Neuronal stem cell (in vitro differentiated cells): ENCODE measurements at regions not wholly inside any gene's neighbourhood (a gene's known extent, or its start where the extent isn't known, plus 50 kb on each side); places are given as distances from the start of the nearest gene placed in this dataset.

Experiments
- DNase-seq: peaks from one replicate; pipeline ENCODE4 v3.0.0-alpha.2; 2013; ENCODE audit warnings: low spot score
- H2AFZ ChIP-seq: one replicate; pipeline ENCODE4 v1.6.1; 2013; ENCODE audit warnings: mild to moderate bottlenecking, low read length, inconsistent platforms
- H2AK5ac ChIP-seq: 2 replicates; pipeline ENCODE4 v1.6.1; 2013; ENCODE audit warnings: low read depth, mild to moderate bottlenecking, inconsistent platforms, low read length, moderate library complexity, mixed read lengths
- H2BK120ac ChIP-seq: 2 replicates; pipeline ENCODE4 v1.6.1; 2013; ENCODE audit warnings: low read depth, mild to moderate bottlenecking, inconsistent platforms, low read length, moderate library complexity, mixed read lengths
- H2BK12ac ChIP-seq: one replicate; pipeline ENCODE4 v1.6.1; 2013; ENCODE audit warnings: low read length, inconsistent platforms
- H2BK15ac ChIP-seq: 2 replicates; pipeline ENCODE4 v1.6.1; 2013; ENCODE audit warnings: mild to moderate bottlenecking, low read length, inconsistent platforms, mixed read lengths
- H2BK5ac ChIP-seq: one replicate; pipeline ENCODE4 v1.6.1; 2013; ENCODE audit warnings: inconsistent platforms, mild to moderate bottlenecking, low read length, moderate library complexity
- H3K14ac ChIP-seq: one replicate; pipeline ENCODE4 v1.6.1; 2013; ENCODE audit warnings: low read length, inconsistent platforms
- H3K18ac ChIP-seq: 2 replicates; pipeline ENCODE4 v1.6.1; 2013; ENCODE audit warnings: low read length, inconsistent platforms
- H3K23ac ChIP-seq: 2 replicates; pipeline ENCODE4 v1.6.1; 2013; ENCODE audit warnings: low read depth, mild to moderate bottlenecking, mixed read lengths, low read length, inconsistent platforms; ENCODE audit not compliant: poor library complexity
- H3K27ac ChIP-seq: replicated peaks from 3 replicates; pipeline ENCODE4 v1.5.1; 2013; ENCODE audit warnings: low read length, inconsistent platforms
- H3K27me3 ChIP-seq, 3 experiments: 2 replicates each; pipeline ENCODE4 v1.6.1; 2013; ENCODE audit warnings: low read length in 3 of 3, mild to moderate bottlenecking in 2 of 3, inconsistent platforms in 1 of 3, low read depth in 1 of 3, mixed read lengths in 1 of 3, moderate library complexity in 1 of 3; ENCODE audit not compliant: control insufficient read depth in 3 of 3, insufficient read depth in 3 of 3
- H3K36me3 ChIP-seq, 2 donors: replicated peaks in 1 of 2; 2 replicates each; pipeline ENCODE4 v1.6.1; 2013; ENCODE audit warnings: low read length in 2 of 2; ENCODE audit not compliant: control insufficient read depth in 2 of 2, insufficient read depth in 2 of 2
- H3K4ac ChIP-seq: 2 replicates; pipeline ENCODE4 v1.6.1; 2013; ENCODE audit warnings: inconsistent platforms, mild to moderate bottlenecking, low read length, moderate library complexity
- H3K4me1 ChIP-seq, 2 donors: 1 replicate in 1 of 2; 2 replicates in 1 of 2; pipeline ENCODE4 v1.6.1; 2013; ENCODE audit warnings: low read length in 2 of 2, low read depth in 1 of 2; ENCODE audit not compliant: control insufficient read depth in 2 of 2, insufficient read depth in 1 of 2
- H3K4me2 ChIP-seq: one replicate; pipeline ENCODE4 v1.6.1; 2013; ENCODE audit warnings: mild to moderate bottlenecking, low read length, inconsistent platforms; ENCODE audit not compliant: insufficient read depth, poor library complexity, severe bottlenecking
- H3K4me3 ChIP-seq, 2 donors: 2 replicates each; pipeline ENCODE4 v1.5.1; 2013; ENCODE audit warnings: low read length in 2 of 2, mild to moderate bottlenecking in 2 of 2, inconsistent platforms in 1 of 2, moderate library complexity in 1 of 2
- H3K79me1 ChIP-seq: one replicate; pipeline ENCODE4 v1.6.1; 2013; ENCODE audit warnings: low read depth, mild to moderate bottlenecking, inconsistent platforms, low read length, moderate library complexity
- H3K9ac ChIP-seq: one replicate; pipeline ENCODE4 v1.6.1; 2013; ENCODE audit warnings: mild to moderate bottlenecking, low read depth, low read length, inconsistent platforms; ENCODE audit not compliant: poor library complexity
- H3K9me3 ChIP-seq, 2 donors: replicated peaks in 1 of 2; 2 replicates each; pipeline versions ENCODE3 to v1.6.1; 2013; ENCODE audit warnings: low read length in 2 of 2, mild to moderate bottlenecking in 2 of 2, inconsistent platforms in 1 of 2, low read depth in 1 of 2, mixed read lengths in 1 of 2, moderate library complexity in 1 of 2; ENCODE audit not compliant: control insufficient read depth in 2 of 2, insufficient read depth in 1 of 2
- H4K8ac ChIP-seq: one replicate; pipeline ENCODE4 v1.6.1; 2013; ENCODE audit warnings: low read depth, mild to moderate bottlenecking, inconsistent platforms, low read length, moderate library complexity
- H4K91ac ChIP-seq: one replicate; pipeline ENCODE4 v1.6.1; 2013; ENCODE audit warnings: low read length, low read depth, mild to moderate bottlenecking, inconsistent platforms; ENCODE audit not compliant: poor library complexity
- WGBS, 2 donors: extraction: QIAGEN DNeasy Blood & Tissue Kit; methylation state at CpG; one replicate each; pipeline ENCODE4 v1.1.7; 2013; ENCODE audit warnings: missing lambda C conversion rate in 2 of 2, mixed read lengths in 1 of 2; ENCODE audit not compliant: insufficient read length in 2 of 2, insufficient replicate concordance in 1 of 2; ENCODE audit errors: extremely low coverage in 2 of 2; 5-methylcytosine and 5-hydroxymethylcytosine counted together

- Histone ChIP-seq H3K36me3 (no peaks in the 10 kb centered on the region), H3K4me3 (no peak overlapping the region), H2BK5ac (no peak overlapping the region), H3K27ac (no peak overlapping the region), H3K18ac (no peak overlapping the region), H3K14ac (no peak overlapping the region), H2BK12ac (no peak overlapping the region), H3K27me3 (no peaks in the 10 kb centered on the region), H3K4me1 (no peaks in the 10 kb centered on the region), H2AFZ (no peak overlapping the region), H2BK120ac (no peak overlapping the region), H3K4ac (no peak overlapping the region), H3K4me2 (no peak overlapping the region), H2AK5ac (no peak overlapping the region), H3K23ac (no peak overlapping the region), H3K9me3 (no peaks in the 10 kb centered on the region), H3K79me1 (no peaks in the 10 kb centered on the region), H4K91ac (no peak overlapping the region), H3K9ac (no peak overlapping the region), H4K8ac (no peak overlapping the region), H2BK15ac (no peak overlapping the region)
- no peak for DNase-seq
- no CpG with 5 or more reads among the region's 4 CpGs for WGBS, 2 donors
Observed at GRCh38 chr2:194999771-195000170, 657.3 kb upstream of the SLC39A10 start.

GRCh38 chr2:194992648-194993047 lies 664.4 kb upstream of the SLC39A10 start:
- H3K9ac ChIP-seq: no peak overlapping the region
- H3K27ac ChIP-seq: no peak overlapping the region
- H3K4ac ChIP-seq: no peak overlapping the region
- H3K14ac ChIP-seq: no peak overlapping the region
- H3K4me1 ChIP-seq: no peaks in the 10 kb centered on the region
- H2BK15ac ChIP-seq: no peak overlapping the region
- no peak overlapping the region for H3K18ac ChIP-seq
- H2BK120ac ChIP-seq: no peak overlapping the region
- H3K27me3 ChIP-seq: no peaks in the 10 kb centered on the region
- H4K8ac ChIP-seq: no peak overlapping the region
- no peak overlapping the region for H2AFZ ChIP-seq
- H3K9me3 ChIP-seq: no peaks in the 10 kb centered on the region
- H3K23ac ChIP-seq: no peak overlapping the region
- no CpG with 5 or more reads among the region's 2 CpGs for WGBS, 2 donors
- no peak for DNase-seq
- no peak overlapping the region for H4K91ac ChIP-seq
- no peak overlapping the region for H3K4me3 ChIP-seq
- H2BK5ac ChIP-seq: no peak overlapping the region
- no peaks in the 10 kb centered on the region for H3K36me3 ChIP-seq
- no peak overlapping the region for H2BK12ac ChIP-seq
- H3K79me1 ChIP-seq: no peaks in the 10 kb centered on the region
- no peak overlapping the region for H3K4me2 ChIP-seq
- H2AK5ac ChIP-seq: no peak overlapping the region

GRCh38 chr2:194985258-194985657 lies 671.8 kb upstream of the SLC39A10 start:
- no peak overlapping the region for H4K8ac ChIP-seq
- no CpG with 5 or more reads among the region's 1 CpG for WGBS, 2 donors
- no peaks in the 10 kb centered on the region for H3K36me3 ChIP-seq
- no peak overlapping the region for H3K18ac ChIP-seq
- no peak overlapping the region for H4K91ac ChIP-seq
- H2AK5ac ChIP-seq: no peak overlapping the region
- H3K9me3 ChIP-seq: peaks cover 0 to 6% of the 10 kb centered on the region in 2 donors
- H2BK12ac ChIP-seq: no peak overlapping the region
- no peak overlapping the region for H3K4me3 ChIP-seq
- H3K4me1 ChIP-seq: no peaks in the 10 kb centered on the region
- H2BK5ac ChIP-seq: no peak overlapping the region
- H3K4ac ChIP-seq: no peak overlapping the region
- H2AFZ ChIP-seq: no peak overlapping the region
- H3K4me2 ChIP-seq: no peak overlapping the region
- no peak overlapping the region for H3K23ac ChIP-seq
- H2BK120ac ChIP-seq: no peak overlapping the region
- no peak for DNase-seq
- no peaks in the 10 kb centered on the region for H3K27me3 ChIP-seq
- H2BK15ac ChIP-seq: no peak overlapping the region
- H3K9ac ChIP-seq: no peak overlapping the region
- no peak overlapping the region for H3K14ac ChIP-seq
- H3K79me1 ChIP-seq: no peaks in the 10 kb centered on the region
- no peak overlapping the region for H3K27ac ChIP-seq

- H3K9ac ChIP-seq: no peak overlapping the region
- no peaks in the 10 kb centered on the region for H3K4me1 ChIP-seq
- no peak for DNase-seq
- no peaks in the 10 kb centered on the region for H3K27me3 ChIP-seq
- no peak overlapping the region for H2BK120ac ChIP-seq
- no peak overlapping the region for H2BK15ac ChIP-seq
- no peaks in the 10 kb centered on the region for H3K36me3 ChIP-seq
- H4K8ac ChIP-seq: no peak overlapping the region
- no peak overlapping the region for H2BK12ac ChIP-seq
- WGBS, 2 donors: no CpG with 5 or more reads among the region's 4 CpGs
- H3K4ac ChIP-seq: no peak overlapping the region
- no peak overlapping the region for H3K4me3 ChIP-seq
- H3K14ac ChIP-seq: no peak overlapping the region
- no peak overlapping the region for H3K23ac ChIP-seq
- H3K27ac ChIP-seq: no peak overlapping the region
- no peak overlapping the region for H4K91ac ChIP-seq
- H2BK5ac ChIP-seq: no peak overlapping the region
- no peak overlapping the region for H3K4me2 ChIP-seq
- no peaks in the 10 kb centered on the region for H3K9me3 ChIP-seq
- H3K18ac ChIP-seq: no peak overlapping the region
- no peak overlapping the region for H2AFZ ChIP-seq
- no peak overlapping the region for H2AK5ac ChIP-seq
- no peaks in the 10 kb centered on the region for H3K79me1 ChIP-seq
Observed at GRCh38 chr2:194962254-194962653, 694.8 kb upstream of the SLC39A10 start.
